ENCODE measurements at regions not wholly inside any gene's neighbourhood (a gene's known extent, or its start where the extent isn't known, plus 50 kb on each side); places are given as distances from the start of the nearest gene placed in this dataset.

GRCh38 chr6:145313041-145313855 is 422.1 kb downstream of the EPM2A start:
- no peak for DNase-seq

- no peak for DNase-seq
These were observed 419.2 kb downstream of the EPM2A start for GRCh38 chr6:145315982-145316600.

- no peak for DNase-seq
These were observed 416.4 kb downstream of the EPM2A start for GRCh38 chr6:145318952-145319351.

- DNase-seq: no peak
These were observed 415.7 kb downstream of the EPM2A start for GRCh38 chr6:145319605-145320004.

GRCh38 chr6:145323646-145324045 is 411.7 kb downstream of the EPM2A start:
- DNase-seq: no peak

GRCh38 chr6:145327586-145327985 is 407.7 kb downstream of the EPM2A start:
- no peak for DNase-seq

GRCh38 chr6:145329257-145329656 is 406.1 kb downstream of the EPM2A start:
- no peak for DNase-seq

GRCh38 chr6:145331066-145331465 is 404.3 kb downstream of the EPM2A start:
- no peak for DNase-seq

GRCh38 chr6:145332011-145332410 is 403.3 kb downstream of the EPM2A start:
- DNase-seq: no peak

- DNase-seq: no peak
These were observed 399.2 kb downstream of the EPM2A start for GRCh38 chr6:145336119-145336518.

- DNase-seq: no peak
These were observed 396.2 kb downstream of the EPM2A start for GRCh38 chr6:145339089-145339488.

GRCh38 chr6:145340256-145340655 is 395.1 kb downstream of the EPM2A start:
- no peak for DNase-seq

- DNase-seq: no peak
These were observed 390.2 kb downstream of the EPM2A start for GRCh38 chr6:145345094-145345493.

- DNase-seq: no peak
These were observed 388.1 kb downstream of the EPM2A start for GRCh38 chr6:145347216-145347615.

GRCh38 chr6:145349950-145350510 is 385.3 kb downstream of the EPM2A start:
- DNase-seq: no peak

- no peak for DNase-seq
These were observed 384.4 kb downstream of the EPM2A start for GRCh38 chr6:145350928-145351327.

- DNase-seq: no peak
These were observed 382.8 kb downstream of the EPM2A start for GRCh38 chr6:145352382-145353080.

GRCh38 chr6:145360865-145361264 is 374.5 kb downstream of the EPM2A start:
- no peak for DNase-seq

GRCh38 chr6:145367149-145367548 is 368.2 kb downstream of the EPM2A start:
- no peak for DNase-seq

GRCh38 chr6:145368075-145368474 is 367.2 kb downstream of the EPM2A start:
- DNase-seq: no peak

GRCh38 chr6:145370559-145370958 is 364.8 kb downstream of the EPM2A start:
- DNase-seq: no peak

GRCh38 chr6:145372671-145373151 is 362.6 kb downstream of the EPM2A start:
- no peak for DNase-seq

GRCh38 chr6:145373826-145374225 is 361.5 kb downstream of the EPM2A start:
- DNase-seq: no peak
